ENCODE measurements at regions not wholly inside any gene's neighbourhood (a gene's known extent, or its start where the extent isn't known, plus 50 kb on each side); places are given as distances from the start of the nearest gene placed in this dataset.

DNA sequence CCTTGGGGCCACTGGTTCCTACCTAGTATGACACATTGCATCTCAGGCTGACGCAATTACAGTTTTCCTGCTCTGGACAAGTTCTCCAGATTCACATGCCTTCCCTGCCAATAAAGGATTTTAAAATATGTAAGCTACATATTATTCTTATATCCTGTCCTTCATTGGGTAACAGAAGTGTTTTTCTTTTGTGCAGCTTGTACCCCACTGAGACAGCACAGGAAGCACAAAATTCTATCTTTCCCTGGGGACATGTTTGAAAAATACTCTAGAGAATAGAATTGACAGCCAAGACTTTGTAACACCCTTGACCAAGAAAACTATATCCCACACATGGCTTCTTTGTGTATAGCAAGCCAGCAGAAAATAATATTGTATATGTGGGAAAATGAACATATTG is 456.8 kb downstream of the MAFB start:
- no peak for DNase-seq (ENCODE audit: low spot score)

DNA sequence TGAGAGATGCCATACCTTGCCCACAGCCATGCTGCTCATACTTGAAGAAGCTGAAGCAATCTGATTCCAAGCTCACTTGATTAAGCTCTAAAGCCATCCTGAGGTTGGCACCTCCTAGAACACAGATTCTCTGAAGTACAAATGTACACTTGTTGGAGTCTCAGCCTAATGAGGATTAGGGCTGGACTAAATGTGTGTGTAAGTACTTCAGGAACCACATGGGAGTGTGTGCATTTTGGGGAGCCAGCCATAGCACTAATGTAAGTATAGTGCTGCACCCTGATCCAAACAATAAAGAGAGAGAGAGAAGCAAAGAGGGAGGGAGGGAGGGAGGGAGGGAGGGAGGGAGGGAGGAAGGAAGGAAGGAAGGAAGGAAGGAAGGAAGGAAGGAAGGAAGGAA is 458.6 kb downstream of the MAFB start:
- DNase-seq (ENCODE audit: low spot score) = no peak

DNA sequence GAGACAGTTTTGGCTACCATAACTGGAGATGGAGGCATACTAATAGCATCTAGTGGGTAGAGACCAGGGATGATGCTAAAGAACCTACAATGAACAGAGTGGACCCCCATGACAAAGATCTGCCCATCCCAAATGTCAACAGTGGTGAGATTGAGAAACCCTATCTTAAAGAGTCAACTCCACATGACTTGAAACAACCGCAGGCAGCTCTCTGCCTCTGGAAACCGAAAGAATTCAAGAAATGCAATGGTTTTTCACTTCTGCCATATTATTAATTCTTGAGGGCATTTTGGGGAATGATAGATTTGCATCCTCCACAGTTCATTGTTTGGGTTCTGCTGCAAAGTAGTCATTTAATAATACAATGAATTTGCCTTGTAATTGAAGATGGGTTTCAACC is 463.4 kb downstream of the MAFB start:
- no peak for DNase-seq (ENCODE audit: low spot score)

DNA sequence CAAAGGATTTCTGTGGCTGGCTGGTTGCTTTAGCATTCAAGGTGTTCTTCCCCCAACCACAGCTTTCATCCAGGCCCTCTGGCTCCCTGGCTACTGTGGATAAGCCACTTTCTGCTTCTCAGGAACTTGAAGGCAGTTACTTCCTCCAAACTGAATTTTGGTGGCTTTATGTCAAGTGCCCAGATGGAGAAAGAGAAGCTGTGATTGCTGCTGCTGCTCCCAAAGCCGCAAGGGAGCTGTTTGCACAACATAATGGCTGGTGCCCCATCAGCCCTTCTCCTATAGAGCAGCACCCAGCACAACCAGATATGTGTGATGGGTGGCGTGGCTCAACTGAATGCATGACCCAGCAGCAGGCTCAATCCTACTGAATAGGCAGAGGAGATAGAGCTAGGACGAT is 465.2 kb downstream of the MAFB start:
- DNase-seq (ENCODE audit: low spot score) = no peak

DNA sequence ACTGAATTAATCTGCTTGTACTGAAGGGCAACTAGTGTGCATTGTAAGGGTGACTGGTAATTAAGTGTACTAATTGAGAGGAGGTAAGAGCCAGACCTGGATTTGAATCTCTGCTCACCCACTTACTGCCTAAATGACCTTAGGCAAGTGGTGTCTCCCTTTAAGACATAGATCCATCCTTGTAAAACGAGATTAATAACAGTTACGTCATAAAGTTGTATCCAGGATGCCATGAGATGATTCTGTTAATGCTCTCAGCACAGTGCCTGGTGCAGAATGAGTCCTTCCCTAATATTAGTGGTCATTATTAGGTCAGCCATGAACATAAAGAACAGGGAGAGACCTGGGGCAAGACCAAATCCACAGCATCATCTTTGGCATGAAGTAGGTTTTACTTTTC is 470.1 kb downstream of the MAFB start:
- no peak for DNase-seq (ENCODE audit: low spot score)

DNA sequence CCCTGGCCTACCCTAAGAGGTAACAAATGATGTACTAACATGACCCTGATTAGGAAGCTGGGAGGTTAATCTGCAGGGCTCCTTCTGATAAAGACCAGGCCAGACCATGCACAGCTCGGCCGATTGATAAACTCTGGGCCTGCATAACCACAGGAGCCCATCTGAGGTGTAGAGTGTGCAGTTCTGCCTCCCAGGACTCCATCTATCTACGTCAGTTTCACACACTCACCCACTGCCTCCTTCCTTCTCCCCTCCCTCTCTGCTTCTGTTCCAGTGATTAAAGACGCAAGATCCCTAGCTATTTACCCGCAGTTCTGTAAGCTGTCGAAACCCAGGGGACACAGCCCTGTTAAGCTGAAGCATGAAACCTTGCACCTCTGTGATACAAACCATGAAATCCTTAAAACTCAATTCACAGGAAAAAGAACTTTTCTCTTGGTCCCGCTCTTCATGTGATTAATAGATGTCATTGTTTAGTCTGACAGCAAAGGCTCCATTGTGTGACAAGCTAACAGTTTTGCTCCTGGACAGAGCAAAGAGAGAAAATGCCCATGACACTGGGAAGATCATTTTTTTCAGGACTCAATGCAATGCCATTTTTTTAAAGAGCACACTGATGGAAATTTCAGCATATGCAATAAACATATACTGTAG is 470.6 kb downstream of the MAFB start:
- no peak for DNase-seq (ENCODE audit: low spot score)

DNA sequence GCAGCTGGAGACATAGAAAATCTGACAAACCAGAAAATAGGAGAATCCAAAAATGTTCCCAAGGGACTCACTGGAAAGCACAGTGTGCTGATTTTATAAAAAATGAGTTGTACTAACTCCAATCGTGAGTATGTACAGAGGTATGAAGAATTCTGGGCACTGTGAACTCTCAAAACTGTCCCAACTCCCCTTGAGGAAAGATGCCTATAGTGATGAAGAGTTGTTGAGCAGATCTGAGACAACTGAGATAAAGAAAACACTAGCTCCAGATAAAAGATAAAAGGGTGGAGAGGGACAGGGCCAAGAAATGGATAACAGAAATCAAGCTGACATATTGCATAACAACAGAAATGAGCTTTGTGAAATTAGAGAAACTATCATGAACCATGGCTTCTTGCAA is 481.4 kb downstream of the MAFB start:
- no peak for DNase-seq (ENCODE audit: low spot score)

DNA sequence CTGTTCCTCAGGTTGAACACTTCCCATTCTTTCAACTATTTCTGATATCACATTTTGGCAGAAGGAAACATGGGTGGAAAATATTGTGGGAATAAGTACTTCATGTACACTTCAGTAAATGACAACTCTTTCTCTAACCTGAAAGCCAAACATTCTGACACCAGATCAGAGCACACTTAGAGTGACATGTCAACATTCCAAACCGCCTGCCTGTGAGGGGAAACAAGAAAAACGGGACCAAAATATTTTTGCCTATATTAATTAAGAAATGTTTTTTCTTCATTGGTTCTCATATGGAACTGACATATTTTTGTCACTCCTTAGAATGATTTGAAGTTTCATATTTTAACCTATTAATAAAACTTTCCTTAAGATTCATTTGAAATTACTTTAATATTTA is 483.1 kb downstream of the MAFB start:
- no peak for DNase-seq (ENCODE audit: low spot score)

DNA sequence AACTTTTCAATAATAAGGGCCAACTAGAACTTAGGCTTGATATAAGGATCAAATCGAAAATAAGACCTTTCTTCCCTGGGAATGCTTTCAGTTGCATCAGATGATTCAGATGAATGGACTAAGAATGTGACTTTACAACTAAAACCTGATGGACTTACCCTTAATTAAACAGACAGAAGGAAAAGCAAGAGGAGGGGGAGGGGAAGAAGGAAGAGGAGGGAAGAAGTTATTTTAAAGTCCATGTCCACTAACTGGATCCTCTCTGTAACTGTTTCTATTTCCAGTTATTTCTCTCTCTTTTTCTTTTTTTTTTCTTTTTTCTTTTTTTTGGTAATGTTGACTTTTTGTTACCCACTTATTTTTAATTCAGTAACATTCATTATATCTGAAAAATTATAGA is 486.0 kb downstream of the MAFB start:
- no peak for DNase-seq (ENCODE audit: low spot score)

DNA sequence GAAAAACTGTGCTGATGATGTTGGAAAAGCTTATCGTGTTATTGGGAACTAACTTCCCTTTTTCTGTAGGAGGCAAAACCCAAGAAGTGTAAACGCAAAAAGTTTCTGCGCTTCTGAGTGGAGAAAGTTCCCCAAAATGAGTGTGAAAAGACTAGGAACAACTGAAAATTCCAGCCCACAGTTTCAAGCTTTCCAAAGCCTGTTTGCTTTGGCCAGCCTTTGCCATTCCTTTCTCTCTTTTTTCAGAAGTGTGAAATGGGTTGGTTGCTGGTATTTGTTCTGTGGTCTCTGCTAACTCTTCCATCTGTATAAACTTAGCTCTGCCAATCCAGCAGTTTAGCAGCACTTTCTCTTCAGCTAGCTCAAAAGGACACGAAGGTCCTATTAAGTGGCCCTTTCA is 491.3 kb downstream of the MAFB start:
- DNase-seq (ENCODE audit: low spot score) = peak; percentile 6

DNA sequence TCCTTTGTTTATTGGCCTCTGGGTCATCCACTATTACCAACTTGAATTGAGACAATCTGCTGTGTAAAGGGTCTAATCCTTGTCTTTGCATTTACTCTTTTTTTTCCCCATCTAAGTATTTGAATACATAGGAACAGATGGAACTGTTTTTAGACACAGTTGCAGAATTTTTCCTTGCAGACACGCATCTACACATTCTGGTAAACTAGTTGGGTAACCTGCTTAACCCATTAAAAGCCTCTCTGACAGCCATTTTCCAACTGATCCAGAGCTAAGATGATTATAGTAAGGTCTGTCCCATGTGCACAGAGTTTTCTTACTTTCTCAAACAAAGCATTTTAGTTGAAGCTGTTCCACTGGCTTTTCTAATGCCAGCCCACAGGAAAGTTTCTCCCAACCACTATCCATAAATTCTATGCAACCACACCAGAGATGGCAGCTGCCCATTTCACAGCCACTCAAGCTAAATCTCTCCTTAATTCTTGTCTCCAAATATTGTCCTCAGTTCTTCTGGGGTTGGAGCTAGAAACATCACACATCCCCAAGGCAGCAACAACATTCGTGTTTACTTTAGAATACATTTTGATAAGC is 492.1 kb downstream of the MAFB start:
- no peak for DNase-seq (ENCODE audit: low spot score)

DNA sequence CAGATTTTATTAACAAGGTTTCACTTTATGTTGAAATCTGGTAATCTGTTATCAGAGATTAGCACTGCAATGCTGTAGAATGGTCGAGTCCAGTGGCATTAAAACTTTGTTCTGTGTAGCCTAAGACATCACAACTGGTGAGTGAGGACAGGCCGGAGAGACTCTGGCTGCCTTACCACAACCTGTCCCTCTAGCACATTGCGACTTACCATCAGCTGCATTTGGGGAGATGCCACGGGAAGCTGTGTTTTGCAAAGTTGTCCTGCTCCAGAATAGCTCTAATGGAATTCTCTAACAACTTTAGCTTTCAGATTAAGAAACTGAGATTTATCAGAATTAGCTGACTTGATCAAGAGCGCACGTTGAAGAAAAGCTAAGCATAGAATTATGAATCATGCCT is 493.3 kb downstream of the MAFB start:
- no peak for DNase-seq (ENCODE audit: low spot score)

DNA sequence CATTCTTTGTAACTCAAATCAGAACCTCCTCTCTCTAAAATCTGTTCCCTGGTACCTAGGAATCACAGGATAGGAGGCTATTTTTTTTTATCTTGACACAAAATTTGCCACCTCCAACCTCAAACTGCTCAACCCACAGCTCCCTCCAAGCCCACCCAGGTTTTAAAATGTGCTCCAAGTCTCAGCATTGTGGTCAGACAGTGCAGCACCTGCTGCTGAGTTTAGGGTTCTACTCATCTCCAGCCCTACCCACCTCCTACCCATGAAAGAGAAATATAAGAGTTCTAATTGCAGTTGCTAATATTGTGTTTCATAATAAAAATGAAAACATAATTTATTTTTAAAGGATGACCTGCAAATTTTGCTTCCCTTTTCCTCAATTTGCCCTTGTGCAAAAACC is 496.5 kb downstream of the MAFB start:
- DNase-seq (ENCODE audit: low spot score) = no peak

DNA sequence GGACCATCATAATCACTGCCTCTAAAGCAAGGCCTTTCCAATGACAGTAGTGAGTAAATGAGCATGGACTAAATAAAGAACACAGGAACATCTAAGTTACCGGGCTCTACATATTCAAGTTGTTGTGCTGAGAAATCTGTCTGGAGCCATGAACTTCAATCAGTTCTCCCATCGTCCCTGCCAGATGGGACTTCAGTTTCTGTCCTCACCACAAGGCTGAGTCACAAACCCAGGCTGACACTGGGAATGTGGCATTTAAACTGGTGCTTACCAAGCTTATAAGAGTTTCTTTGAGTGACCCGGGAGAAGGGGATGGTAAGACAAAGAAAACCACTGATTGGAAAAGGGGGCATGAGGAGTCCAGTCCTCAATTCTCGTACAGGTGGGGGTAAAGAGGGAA is 497.0 kb downstream of the MAFB start:
- DNase-seq (ENCODE audit: low spot score) = peak; percentile 14

DNA sequence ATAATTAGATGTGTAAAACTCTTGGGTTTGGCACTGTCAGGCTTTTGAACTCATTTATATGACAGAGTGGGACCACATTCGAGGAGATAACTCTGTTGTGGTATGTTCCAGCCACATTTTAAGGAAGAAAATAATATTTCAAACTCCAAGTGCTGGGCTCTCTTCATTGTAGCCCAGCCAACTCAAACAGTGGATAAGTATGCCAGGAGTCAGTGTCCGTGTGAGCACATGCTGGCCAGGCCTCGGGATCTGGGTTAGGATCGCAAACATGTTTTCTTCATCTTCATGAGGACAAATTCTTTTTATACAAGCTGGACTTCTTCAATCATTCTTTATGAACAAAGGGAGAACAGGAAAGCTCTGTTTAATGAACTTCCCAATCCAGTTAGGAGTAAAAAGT is 497.5 kb downstream of the MAFB start:
- DNase-seq (ENCODE audit: low spot score) = no peak

DNA sequence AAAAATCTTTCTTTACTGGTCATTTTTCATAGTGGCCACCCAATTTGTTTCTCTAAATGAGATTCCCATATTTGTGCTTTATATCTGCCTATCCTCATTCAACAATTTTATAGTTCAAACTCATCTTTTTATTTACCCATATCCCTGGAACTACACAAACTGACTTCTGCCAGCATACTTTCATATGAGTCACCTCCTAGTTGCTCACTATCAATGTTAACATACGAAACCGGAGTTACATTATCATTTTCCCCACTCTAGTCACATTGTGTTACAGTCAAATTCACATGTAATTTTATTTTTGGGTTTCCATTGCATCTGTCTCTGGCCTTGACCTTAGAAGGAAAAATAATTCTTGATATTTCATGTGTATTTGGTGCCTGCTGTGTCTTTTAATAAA is 499.4 kb downstream of the MAFB start:
- DNase-seq (ENCODE audit: low spot score) = no peak

DNA sequence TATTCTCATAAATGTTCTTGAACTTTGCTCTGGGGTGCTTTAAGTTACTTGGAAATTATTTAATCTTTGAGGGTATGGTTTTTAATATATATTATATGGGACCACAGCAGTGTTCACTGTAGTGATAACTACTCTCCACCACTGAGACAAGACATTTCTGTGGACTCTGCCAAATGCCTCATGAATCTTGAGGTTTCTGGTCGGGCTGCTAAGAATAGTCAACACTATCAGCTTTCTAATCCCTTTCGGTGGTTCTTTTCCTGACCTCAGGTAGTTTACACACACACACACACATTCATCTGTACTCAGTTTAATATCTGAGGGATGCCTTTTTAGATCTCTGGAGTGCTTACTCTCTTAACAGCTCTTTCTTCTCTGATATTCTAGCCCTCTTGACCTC is 500.7 kb downstream of the MAFB start:
- DNase-seq (ENCODE audit: low spot score) = no peak

DNA sequence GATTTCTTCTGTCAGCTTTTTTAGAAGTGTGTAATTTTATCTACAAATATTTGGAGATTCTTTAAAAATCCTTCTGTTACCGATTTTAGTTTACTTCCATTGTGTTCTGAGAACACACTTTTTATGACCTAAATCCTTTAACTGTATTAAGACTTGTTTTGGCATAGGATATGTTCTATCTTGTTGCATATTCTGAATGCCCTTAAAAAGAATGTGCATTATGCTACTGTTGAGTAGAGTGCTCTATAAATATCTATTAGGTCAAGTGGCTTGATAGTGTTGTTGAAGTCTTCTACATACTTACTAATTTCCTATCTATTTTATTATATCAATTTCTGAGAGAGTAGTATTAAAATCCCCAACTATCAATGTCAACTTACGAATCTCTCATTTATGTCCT is 502.2 kb downstream of the MAFB start:
- DNase-seq (ENCODE audit: low spot score) = no peak

DNA sequence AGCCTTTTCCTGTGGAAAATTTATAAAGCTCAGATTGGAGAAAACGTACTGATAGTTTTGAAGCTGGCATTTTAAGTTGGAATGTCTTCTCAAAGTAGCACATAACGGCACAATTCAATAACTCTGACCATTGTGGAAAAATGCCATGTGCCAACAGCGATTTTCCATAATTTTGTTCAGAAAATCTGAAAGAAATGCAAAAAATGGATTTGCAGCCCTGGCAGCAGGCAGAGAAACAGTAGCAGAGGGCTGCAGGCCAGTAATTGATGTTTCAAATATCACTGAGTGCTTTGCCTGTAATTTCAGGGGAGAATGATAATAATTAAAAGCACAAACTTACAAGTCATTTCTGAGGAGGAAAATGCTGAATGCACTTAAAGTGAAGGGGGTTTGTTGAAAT is 507.4 kb downstream of the MAFB start:
- DNase-seq (ENCODE audit: low spot score) = no peak

DNA sequence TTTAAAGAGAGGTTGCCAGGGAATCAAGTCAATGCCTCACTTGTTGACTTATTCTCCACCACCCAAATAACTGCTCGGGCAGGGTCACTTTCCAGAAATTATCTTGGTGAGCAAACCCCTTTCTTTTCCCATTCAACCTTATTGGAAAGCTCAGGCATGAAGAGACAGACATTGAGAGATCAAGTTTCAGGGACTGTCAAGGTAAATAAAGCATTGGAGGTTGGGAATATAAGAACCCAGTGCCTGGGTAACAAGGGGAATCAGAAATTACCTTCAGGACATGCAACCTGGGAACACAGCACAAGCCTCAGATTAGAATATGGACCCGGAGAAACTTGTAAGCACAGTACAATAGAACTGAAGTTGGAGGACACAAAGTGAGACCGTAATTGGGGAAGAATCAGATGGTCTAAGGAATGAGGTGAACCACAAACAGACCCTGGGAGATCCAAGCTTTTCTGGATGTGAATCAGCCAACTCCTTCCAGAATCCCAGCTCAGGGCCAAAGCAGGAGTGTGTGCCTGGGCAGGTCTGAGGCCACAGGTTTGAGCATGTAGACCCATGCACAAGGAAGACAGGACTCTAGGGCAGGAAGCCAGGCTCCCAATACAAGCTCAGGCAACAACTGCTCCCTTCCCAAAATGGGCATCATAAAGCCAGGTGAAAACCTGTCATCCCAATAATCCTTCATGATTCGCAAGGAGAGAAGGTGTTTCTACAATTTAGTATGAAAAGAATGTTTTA is 512.8 kb downstream of the MAFB start:
- no peak for DNase-seq (ENCODE audit: low spot score)

DNA sequence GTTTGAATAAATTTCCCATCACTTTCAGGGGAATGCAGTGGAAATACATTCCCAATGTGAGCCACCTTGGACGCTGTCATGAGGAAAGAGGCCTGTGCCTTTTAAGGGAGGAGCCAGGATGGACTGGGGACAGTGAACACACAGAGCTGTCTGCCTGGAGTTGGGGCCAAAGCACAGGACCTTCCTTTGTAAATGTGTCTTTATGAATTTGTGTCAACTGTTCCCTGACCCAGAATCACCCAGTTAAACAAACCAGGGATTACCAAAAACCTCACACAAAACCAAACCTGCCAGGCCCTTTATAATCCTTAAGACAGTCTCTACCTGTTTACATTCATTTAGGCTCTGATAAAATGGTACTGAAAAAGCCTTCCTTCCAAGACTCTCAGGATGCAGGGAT is 513.7 kb downstream of the MAFB start:
- DNase-seq (ENCODE audit: low spot score) = no peak

DNA sequence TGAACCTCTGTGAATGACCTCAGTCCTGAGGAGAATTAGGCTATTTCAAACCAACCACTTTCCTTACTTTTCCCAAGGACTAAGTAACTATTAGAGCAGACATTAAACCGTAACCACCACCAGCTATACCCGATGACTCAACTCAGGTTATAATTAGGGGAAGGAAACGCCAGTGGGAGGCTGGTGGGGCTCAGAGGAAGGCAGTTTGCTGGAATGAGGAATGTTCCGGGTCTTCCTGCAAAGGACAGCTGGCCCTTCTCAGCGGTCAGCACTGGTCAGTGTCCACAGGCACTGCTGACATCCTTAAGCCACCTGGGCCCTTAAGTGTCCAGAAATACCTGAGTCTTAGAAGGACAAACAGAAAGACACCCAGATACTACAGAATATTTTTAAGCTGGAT is 515.2 kb downstream of the MAFB start:
- no peak for DNase-seq (ENCODE audit: low spot score)

DNA sequence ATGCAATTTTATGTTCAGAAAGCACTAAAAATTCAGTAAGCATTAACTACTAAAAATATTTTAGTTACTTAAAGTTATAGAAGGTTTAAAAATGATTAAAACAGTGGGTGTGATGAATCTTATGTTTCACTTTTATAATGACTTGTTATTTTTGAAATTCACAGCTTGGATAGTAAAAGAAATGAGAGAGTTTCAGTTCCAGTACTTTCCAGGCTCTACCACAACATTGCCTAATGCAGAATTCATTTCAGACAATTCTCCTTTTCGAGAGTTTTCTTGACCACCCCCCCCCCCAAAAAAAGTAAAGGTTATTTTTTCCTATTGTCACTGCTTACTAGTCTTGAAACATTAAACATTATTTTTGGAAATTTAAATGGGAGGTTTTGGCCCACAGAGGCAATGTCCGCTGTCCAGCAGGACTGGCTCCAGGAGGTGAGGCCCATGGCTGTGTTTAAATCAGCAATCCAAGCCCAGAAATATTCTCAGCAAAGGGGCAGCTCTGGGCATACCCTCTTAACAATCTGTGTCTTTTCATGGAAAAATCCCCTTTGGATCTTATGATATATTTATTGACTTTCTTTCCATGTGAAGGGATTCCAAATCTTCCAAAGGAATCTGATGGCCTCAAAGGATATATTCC is 519.9 kb downstream of the MAFB start:
- DNase-seq (ENCODE audit: low spot score) = no peak

All from H4 (cell line).